Stimulated activated CD4-positive, alpha-beta T cell treated with anti-CD3 and anti-CD28 coated beads, Interleukin-4, amount 100 ng/mL, for 48 hours (primary cell): ENCODE measurements at regions not wholly inside any gene's neighbourhood (a gene's known extent, or its start where the extent isn't known, plus 50 kb on each side); places are given as distances from the start of the nearest gene placed in this dataset.
"Not testable (repeated sequence)": the region's sequence is repeated elsewhere in the genome, so short reads cannot be mapped to it uniquely, and the experiment has no call there.

Source experiments
- DNase-seq, 2 donors: peaks; one replicate each; pipeline ENCODE4 v3.0.0-alpha.2; 2020; ENCODE audit warnings: low read depth in 2 of 2

DNA sequence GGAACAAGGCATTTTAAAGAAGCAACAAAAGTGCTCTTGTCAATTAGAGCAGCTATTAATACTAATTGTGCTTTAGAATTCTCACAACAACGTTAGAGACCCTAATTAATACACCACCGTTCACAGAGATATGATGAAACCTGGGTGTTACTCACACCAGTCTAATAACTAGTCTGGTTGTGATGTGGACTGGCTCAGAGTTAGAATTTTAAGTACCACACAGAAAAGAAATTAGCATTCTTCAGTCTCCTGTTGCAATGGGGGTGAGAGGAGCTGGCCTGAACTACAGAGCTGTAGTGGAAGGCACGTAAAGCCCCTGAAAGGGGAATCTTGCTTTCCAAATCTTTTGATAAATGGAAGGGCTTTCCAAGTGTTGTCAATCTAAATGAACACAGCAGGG lies 240.8 kb upstream of the TOX3 start:
- DNase-seq: no peak

DNA sequence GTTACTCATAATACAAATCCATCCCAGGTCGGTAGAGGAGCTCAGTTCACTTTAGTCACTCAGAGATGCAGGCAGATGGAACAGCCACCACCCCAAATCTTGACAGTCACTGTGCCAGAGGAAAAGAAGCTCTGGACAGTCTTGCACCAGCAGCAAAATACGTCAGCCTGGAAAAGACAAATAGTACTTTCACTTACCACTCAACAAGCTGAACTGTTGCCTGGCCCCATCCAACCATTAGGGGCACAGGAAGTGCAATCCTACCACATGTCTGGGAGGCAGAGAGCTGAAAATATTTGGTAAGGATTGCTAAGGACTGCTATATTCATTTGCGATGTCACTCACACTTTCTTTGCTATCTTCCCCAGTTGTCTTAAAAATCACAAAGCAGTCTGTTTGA lies 239.1 kb upstream of the TOX3 start:
- no peak for DNase-seq

DNA sequence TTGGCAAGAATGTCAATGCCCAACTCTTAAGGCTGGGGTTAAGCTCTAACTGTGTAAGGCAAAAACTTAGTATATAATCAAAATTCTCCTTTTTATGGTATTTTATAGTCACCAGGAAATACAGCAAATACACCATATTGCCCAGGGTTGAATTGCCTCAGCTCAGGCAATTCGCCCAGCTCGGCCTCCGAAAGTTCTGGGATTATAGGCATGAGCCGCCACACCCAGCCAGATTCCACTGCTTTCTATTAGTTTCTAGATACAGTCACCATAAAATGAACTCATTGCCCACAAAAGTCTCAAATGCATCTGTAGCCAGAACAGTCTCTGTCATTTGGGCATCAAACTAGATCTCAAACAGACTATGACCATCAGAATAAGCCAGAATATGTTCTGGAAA lies 238.7 kb upstream of the TOX3 start:
- DNase-seq: no peak

DNA sequence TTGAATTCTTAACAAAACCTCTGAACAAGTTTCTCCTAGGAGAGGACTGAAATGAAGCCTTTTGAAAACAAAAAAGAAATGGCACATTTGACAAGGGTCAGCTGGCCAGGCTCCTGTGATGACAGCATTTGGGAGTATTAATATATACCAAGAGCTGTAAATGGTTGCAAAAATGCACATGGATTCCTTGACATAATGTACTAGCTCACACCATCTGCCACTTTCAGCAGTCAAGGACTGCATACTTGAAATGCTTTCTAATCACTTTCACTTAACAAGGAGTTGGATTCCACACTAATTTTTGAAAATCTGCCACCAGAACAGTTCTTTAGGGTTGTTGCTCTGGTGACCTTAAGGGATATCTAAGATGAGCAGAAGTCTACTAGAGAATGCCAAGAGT lies 236.7 kb upstream of the TOX3 start:
- DNase-seq: no peak

DNA sequence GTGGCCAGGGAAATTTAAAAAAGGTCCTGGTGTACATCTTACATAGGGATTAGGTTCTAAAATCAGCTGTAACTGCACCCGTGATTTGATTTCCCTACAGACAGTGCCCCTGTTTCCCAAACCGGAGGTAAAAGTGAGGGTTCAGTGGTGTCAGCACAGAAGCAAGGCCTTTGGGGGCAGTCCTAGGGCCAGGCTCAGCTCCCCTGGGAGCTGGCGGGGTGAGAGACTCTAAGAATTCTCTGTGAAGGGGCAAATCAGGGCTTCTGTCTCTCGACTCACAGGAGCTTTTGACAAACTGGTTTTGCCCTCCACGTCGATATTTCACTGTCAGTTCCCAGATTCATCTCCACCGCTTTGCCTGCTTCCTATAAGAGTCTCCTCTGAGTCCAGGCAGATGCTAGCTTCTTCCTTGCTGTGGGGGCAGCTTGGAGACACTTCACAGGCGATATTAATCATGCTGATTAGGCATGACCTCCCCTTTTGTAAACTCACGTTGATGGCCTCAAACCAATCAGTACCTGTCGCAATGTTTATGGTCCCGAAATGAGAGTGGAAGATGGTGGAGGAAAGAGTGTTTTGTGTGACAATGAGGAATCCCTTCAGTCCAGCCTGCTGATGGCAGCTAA lies 234.2 kb upstream of the TOX3 start:
- no peak for DNase-seq

DNA sequence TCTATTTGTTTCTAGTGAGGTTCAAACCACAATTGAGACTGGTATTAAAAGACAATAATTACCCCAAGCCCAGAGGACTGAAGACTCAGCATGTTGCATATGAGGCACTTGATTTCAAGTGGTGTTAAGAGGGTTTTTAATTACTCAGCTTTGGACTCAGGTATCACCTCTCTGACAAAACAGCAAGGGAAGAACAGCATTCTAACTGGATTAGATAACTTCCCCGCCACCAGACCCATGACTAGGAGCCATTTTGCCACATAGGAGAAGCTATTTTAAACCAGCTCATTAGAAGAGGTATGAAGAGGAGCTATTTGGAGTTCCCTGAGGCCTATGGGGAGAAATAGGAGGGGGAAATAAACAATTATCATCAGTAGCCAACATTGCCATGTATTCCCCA lies 226.1 kb upstream of the TOX3 start:
- no peak for DNase-seq

DNA sequence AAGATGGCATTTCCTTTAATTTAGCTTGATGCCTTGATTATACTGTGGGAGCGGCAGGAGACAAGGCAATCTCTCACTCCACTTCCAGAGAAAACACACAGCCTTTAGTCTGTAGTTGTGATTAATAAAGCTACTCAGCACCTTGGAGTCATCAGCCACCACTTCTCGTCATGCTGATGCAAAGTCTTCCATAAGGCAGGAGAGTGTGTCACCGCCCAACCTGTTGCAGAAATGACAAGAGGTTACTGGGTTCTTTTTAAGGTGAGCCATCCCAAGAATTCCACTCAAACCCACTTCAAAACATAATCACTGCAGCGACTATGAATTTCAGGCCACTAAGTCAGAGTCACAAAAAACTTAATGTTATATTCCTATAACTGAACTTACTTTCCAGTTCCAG lies 223.9 kb upstream of the TOX3 start:
- no peak for DNase-seq

DNA sequence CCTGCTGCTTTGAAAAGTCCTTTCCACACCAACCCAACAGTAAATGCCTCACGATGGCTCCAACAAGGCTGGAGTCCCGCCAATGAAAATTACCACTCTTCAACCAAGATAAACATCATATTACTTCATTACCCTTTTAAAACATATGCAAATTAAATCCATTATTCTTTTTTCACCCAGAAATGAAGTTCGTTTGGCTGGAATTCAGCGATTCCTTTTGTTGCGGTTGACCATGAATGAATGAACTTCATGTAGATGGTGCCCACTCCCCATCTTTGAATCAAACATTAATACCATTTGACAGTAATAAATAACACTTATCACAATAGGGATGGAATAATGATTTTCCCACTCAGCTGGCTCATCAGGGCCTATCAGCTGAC lies 211.5 kb upstream of the TOX3 start:
- DNase-seq: no peak

DNA sequence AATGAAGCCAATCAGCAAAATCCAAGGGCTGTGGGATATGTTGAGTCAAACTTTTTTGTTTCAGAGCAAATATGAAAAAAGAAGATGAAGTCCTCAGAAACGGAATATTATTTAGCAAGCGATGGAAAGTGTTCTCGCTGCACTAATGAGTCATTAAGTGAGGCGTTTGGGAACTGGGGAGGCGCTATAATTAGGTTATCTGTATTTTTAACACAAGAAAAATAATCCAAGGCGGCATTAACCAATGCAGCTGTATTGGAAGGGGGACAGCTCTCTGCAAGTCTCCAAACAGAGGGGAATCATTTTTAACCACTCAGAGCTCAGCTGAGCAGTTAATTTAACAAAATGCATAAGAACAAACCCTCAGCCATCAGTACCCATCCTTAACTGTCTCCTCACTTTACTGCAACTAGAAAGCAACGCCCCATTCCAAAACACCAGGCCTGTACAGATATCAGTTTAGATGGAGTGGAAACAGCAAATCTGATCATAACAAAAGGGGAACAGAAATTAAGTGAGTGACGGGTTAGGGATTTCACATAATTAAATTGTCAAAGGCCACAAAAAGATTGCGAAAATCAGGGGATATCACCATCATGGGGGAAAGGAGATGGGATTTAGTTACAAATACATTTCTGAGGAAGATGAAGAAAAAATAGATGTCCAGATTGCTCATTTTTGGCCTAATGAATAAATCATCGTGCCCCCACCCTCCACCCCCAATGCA lies 211.0 kb upstream of the TOX3 start:
- no peak for DNase-seq

DNA sequence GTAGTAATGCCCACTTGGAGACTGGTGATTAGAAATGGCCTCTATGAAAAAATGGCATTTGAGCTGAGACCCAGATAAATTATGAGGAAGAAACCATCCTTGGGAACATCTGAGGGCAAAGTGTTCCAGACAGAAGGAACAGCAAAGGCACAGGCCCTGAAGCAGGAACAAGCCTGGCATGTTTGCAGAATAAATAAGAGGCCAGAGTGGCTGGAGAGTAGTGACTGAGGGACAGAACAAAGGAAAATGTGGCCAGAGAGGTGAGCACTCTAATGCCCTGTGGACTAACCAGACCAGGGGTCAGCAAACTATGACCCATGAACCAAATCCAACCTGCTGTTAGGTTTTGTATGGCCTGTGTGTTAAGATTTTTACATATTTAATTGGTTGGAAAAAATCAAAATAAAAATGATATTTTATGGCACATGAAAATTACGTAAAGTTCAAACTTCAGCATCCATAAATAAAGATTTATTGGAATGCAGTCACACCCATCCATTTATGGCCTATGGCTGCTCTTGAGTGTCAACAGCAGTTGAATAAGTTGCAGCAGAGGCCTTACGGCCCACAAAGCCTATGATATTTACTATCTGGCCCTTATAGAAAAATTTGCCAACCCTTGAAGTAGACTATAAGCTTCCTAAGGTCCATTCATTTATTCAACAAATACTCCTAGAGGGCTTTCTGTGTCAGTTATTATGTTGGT lies 210.0 kb upstream of the TOX3 start:
- no peak for DNase-seq

DNA sequence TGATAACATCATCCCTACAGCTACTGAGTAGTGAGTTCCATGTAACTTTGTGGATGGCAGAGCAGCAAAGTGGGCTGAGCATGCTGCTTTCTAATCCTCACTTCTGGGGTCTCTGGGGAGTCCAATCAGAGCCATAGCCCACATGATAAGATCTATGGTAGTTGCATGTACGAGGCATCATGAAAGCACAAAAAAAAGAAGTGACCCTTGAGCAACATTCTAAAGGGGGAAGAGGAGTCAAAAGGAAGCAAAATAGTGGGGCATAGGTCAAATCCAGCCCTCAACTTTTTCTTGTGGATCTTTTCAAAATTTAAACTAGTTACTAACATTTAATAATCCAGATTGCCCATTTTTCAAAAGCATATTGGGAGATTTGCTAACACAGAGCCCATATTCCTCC lies 208.5 kb upstream of the TOX3 start:
- DNase-seq: no peak

DNA sequence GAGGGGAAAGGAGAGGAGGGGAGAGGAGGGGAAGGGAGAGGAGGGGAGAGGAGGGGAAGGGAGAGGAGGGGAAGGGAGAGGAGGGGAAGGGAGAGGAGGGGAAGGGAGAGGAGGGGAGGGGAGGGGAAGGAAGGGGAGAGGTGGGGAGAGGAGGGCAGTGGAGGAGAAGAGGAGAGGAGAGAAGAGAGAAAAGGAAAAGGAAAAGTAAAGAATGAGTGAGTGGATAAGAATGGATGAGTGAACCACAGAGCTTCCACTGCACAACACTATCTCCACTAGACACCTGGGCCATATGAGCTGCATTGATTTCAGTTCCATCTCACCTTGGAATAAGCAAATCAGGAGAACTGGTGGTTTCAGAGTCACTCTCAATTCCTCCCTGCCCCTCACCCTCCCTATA lies 204.1 kb upstream of the TOX3 start:
- no peak for DNase-seq

DNA sequence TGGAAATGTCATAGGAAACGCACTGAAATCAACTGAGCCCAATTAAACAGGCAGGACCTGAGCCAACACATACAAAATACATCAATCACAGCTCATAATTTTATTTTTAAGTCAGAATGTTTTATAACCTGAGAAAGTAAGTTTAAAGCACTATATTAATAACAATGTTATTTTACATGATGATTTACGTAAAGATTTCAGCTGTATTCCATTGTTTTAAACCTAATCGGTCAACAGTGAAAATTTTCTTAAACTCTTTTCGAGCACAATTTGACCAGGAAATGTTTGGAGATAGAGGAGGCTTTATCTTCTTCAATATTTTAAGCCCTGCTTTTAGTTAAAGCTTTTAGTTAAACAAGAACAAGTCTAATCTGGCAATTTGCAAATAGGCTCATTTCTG lies 201.8 kb upstream of the TOX3 start:
- DNase-seq: no peak

DNA sequence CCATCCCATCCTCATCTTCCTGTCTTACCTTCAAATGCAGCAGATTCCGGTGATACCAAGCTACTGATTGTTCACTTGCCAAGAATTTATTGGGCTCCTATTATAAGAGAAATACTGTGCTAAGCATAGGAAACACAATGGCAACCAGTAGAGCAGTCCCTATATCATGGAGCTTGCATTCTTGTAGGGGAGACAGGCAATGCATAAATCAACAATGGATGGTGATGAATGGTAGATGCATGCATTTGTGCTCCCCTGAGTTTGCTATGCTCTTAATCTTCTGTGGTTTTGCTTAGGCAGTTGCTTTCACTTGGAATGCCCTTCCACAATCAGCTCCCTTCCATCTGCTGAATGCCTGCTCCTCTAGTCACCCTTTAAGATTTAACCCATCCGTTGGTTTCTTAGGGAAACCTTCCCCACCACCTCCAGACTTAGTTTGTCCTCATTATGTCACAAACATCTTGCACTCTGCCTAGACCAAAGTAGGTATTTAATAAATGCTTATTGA lies 200.2 kb upstream of the TOX3 start:
- DNase-seq: no peak

DNA sequence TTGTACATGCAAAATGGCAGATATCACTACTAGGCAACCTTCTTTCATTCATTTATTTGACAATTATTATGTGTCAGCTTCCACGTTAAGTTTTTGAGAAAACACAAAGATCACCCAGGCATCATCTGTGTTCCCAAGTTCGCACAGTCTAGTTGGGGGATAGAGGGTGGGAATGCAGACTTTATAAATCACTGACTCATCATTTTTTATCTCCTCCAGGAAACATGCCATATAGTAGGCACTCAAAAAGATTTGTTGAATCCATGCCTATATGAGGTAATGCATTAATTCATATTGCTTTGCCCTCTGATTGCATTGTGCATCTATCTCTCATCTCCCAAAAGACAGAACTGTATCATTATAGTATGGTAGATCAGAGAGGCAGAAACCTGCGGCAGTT lies 196.8 kb upstream of the TOX3 start:
- DNase-seq: no peak

DNA sequence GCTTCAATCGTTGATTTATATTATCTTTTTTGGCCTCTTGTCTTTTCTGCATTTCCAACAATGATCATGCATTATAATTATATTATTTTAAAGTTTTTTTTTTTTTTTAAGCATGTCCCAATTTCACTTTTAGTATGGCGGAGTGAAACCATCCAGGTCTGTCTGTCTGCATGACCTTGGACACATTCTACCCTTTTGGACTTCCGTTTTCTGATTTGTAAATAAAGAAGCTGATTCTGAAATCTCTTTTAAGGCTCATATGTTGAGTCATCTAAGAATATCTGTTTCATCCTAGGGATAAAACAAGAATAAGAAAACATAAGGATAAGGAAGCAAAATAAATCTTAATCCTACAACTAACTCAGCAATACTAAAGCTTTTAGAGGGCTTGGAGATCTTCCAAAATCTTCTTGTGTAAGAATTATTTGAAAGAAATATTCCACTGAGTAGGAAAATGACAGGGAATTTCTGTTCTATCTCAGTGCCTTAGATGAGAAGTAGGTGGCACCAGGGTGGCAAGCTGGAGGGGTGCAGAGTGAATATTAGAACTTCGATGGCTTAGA lies 195.7 kb upstream of the TOX3 start:
- DNase-seq: no peak

DNA sequence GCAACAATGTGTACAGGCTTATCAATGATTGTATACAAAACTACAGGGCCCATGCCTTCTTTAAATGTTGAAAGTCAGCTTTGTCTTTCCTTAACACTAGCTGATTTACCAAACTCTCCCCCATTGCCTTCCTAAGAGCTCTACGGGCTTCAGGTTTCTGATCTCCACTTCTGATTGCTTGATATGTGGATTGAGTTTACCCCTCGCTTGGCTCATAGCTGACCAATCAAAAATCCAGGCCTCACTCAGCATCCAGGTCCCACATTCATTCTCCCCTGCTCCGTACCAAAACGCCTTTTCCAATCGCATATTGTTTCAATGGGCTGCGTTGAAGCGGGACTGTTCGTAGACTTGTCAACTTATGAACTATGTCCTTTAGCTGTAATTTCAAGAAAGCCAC lies 195.1 kb upstream of the TOX3 start:
- DNase-seq: no peak

DNA sequence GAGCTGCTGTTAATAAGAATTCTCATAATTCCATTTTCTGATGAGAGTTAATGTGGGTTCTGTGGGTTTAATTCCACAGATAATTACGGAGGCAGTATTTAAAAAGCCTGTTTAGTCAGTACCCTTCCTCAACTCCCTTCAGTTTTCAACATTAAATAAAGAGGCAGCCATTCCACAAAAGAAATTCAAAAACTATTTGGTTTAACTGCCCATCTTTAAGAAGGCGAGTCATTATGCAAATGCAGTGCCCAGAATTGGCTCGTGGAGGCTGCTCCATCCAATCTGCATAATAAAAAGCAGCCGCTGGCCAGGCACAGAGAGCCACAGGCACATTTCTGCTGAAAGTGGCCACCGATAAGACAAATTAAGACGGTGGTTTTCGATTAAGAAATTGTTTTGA lies 194.4 kb upstream of the TOX3 start:
- DNase-seq: no peak

DNA sequence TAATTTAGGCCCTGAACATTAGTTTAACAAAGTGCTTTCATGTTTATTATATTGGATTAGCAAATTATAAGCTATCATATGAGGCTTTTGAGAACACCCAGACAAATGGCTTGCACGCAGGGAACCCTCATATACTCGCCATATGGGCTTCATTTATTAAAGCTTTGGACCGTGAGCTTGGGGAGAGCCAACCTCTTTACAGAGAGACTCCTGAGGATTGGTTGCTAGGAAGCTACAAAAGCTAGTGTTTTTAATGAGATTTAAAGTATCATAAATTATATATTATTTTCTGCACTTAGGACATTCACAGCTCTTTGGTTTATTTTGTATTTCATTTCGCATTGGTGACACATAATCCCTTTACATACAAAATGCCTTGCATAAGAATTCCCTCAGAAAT lies 193.8 kb upstream of the TOX3 start:
- no peak for DNase-seq

DNA sequence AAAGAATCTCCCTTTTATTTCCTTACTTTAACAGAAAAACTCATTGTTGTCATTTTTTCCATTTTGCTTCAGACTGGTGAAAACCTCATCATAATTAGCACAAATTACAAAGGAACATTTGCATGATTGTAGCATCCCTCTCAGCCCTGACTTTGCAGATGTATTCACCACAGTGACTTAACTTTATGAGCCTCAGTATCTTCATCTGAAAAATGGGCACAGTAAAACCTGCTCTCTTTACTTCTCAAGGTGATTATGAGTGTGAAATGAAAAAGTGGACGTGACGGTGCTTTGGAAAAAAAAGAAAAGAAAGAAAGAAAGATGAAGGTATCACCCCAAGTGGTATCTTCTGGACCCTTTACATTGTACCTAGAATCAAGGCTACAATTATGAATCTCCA lies 193.4 kb upstream of the TOX3 start:
- DNase-seq: no peak

DNA sequence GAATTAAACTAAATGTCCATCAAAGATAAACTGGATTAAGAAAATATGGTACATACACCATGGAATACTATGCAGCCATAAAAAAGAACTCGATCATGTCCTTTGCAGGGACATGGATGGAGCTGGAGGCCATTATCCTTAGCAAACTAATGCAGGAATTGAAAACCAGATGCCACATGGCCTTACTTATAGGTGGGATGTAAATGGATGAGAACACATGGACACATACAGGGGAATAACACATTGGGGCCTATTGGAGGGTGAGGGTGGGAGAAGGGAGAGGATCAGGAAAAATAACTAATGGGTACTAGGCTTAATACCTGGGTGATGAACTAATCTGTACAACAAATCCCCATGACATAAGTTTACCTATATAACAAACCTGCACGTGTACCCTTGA lies 192.0 kb upstream of the TOX3 start:
- DNase-seq: not testable (repeated sequence)

DNA sequence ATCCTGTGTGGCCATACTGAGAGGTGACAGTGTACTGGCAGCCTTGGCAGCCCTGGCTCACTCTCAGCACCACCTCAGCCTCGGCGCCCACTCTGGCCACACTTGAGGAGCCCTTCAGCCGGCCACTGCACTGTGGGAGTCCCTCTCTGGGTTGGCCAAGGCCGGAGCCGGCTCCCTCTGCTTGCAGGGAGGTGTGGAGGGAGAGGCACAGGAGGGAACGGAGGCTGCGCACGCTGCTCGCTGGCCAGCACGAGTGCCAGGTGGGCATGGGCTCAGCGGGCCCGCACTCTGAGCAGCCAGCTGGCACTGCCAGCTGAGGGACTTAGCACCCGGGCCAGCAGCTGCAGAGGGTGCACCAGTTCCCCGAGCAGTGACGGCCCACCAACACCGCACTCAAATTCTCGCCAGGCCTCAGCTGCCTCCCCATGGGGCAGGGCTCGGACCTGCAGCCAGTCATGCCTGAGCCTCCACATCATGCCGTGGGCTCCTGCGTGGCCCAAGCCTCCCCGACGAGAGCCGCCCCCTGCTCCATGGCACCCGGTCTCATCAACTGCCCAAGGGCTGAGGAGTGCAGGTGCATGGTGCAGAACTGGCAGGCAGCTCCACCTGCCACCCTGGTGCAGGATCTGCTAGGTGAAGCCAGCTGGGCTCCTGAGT lies 184.4 kb upstream of the TOX3 start:
- DNase-seq: no peak
